GM12892 (cell line): ENCODE measurements at regions not wholly inside any gene's neighbourhood (a gene's known extent, or its start where the extent isn't known, plus 50 kb on each side); places are given as distances from the start of the nearest gene placed in this dataset.

Experiments
- POLR2A ChIP-seq: IDR thresholded peaks from 2 replicates; pipeline ENCODE4 v1.6.1; 2011; ENCODE audit warnings: low read depth, low read length, control low read depth
- POLR2AphosphoS5 ChIP-seq: IDR thresholded peaks from 2 replicates; pipeline ENCODE4 v1.6.1; 2011; ENCODE audit warnings: low read depth, low read length, control low read depth
- TAF1 ChIP-seq: IDR thresholded peaks from 2 replicates; pipeline ENCODE4 v1.6.1; 2011; ENCODE audit warnings: low read depth, mild to moderate bottlenecking, control low read depth, low read length, borderline replicate concordance

GRCh38 chr7:10793995-10794775, 179.5 kb upstream of the PHF14 start:
- TF ChIP-seq POLR2AphosphoS5 (no peak), POLR2A (no peak), TAF1 (no peak)
